Spleen (tissue), 7 donors: ENCODE measurements at regions not wholly inside any gene's neighbourhood (a gene's known extent, or its start where the extent isn't known, plus 50 kb on each side); places are given as distances from the start of the nearest gene placed in this dataset.

Experiments
- microRNA-seq, 3 donors: library from miRNA; unstranded; fragments of <30 nt; microRNA quantifications; one replicate each; pipeline versions ENCODE4 to v1.1.0, GENCODE V29; 2019 to 2020
- small RNA-seq, 4 donors: library from RNA; depleted of rRNA; stranded (forward); fragments of <200 nt; gene quantifications; one replicate each; pipeline ENCODE3, GENCODE V24; 2016
- donor health status: DM: no; HTN: no; CAD: no; lungs with moderate emphysema.
- donor health status: DM: no; HTN: no; CAD: no.
- donor health status: DM: yes; HTN: yes; CAD: no.

Small RNAs in the stretch of these regions (microRNA-seq; reads per million reads assigned to microRNA genes)
- gene MIR4643 = 0 to 0.28 (median 0) reads per million in 3 donors

Small RNAs in the stretch of these regions (small RNA-seq; reads per million reads assigned to genes)
- gene MIR4643 = 0 reads per million in 4 donors
- 0 reads per million in 4 donors for gene MTATP6P25
- 0 reads per million in 4 donors for gene MTCO1P56
- gene MTND4LP19 = 0 reads per million in 4 donors
- 0 reads per million in 4 donors for gene RF00012
- 0 reads per million in 4 donors for gene RN7SL415P
